Caco-2 (cell line): ENCODE measurements at regions not wholly inside any gene's neighbourhood (a gene's known extent, or its start where the extent isn't known, plus 50 kb on each side); places are given as distances from the start of the nearest gene placed in this dataset.

Source experiments
- BruUV-seq: library from RNA; stranded (reverse); fragments of 400-500 nt; replicated peaks from 2 replicates; lab custom pipeline; 2021; lab: Mats Ljungman, UMichigan
- CTCF ChIA-PET: fragments of 300-600 bp; sonication (Branson Sonifier 250); formaldehyde crosslinking; loops from one replicate; lab custom pipeline; 2022; ENCODE audit warnings: antibody characterized with exemption; lab: Charles Lee
- POLR2A ChIA-PET: fragments of 300-600 bp; sonication (Branson Sonifier 250); formaldehyde crosslinking; loops from one replicate; lab custom pipeline; 2022; ENCODE audit warnings: antibody characterized with exemption; lab: Charles Lee
- DNase-seq, 2 experiments: peaks; one replicate each; pipeline versions ENCODE4 v3.0.0 to v3.0.0-alpha.2; 2020 to 2022
- H3K27me3 ChIP-seq: replicated peaks from 2 replicates; pipeline ENCODE4 v1.6.0; 2011; ENCODE audit warnings: low read length; ENCODE audit not compliant: control insufficient read depth, insufficient read depth
- H3K36me3 ChIP-seq: 2 replicates; pipeline ENCODE4 v1.5.1; 2011; ENCODE audit warnings: low read length; ENCODE audit not compliant: control insufficient read depth, insufficient read depth
- H3K4me1 ChIP-seq: fragments of 250-450 bp; sonication (Bioruptor Pico); 2 replicates; pipeline ENCODE4 v1.5.1; 2020; ENCODE audit warnings: mild to moderate bottlenecking
- H3K4me3 ChIP-seq: 2 replicates; pipeline ENCODE4 v1.5.1; 2011; ENCODE audit warnings: low read depth, mild to moderate bottlenecking, control low read depth, low read length
- H3K9me3 ChIP-seq: fragments of 250-450 bp; sonication (Bioruptor Pico); 2 replicates; pipeline ENCODE4 v1.5.1; 2020; ENCODE audit warnings: mild to moderate bottlenecking, moderate library complexity
- H3K27ac Mint-ChIP-seq: one replicate; pipeline ENCODE4 v1.8.0; 2022; ENCODE audit warnings: mixed read lengths; ENCODE audit not compliant: unreplicated experiment
- H3K27me3 Mint-ChIP-seq: one replicate; pipeline ENCODE4 v1.8.0; 2022; ENCODE audit warnings: mixed read lengths; ENCODE audit not compliant: insufficient read depth, unreplicated experiment
- H3K36me3 Mint-ChIP-seq: one replicate; pipeline ENCODE4 v1.8.0; 2022; ENCODE audit warnings: mild to moderate bottlenecking, mixed read lengths; ENCODE audit not compliant: insufficient read depth, unreplicated experiment
- H3K4me1 Mint-ChIP-seq: one replicate; pipeline ENCODE4 v1.8.0; 2022; ENCODE audit warnings: low read depth, mixed read lengths; ENCODE audit not compliant: unreplicated experiment
- H3K4me3 Mint-ChIP-seq: one replicate; pipeline ENCODE4 v1.8.0; 2022; ENCODE audit warnings: mild to moderate bottlenecking, moderate library complexity, mixed read lengths; ENCODE audit not compliant: unreplicated experiment
- H3K9me3 Mint-ChIP-seq: one replicate; pipeline ENCODE4 v1.8.0; 2022; ENCODE audit warnings: mixed read lengths; ENCODE audit not compliant: unreplicated experiment
- intact Hi-C: fragments of 100-400 bp; cut with micrococcal nuclease; formaldehyde crosslinking; loops from one replicate; pipeline ENCODE4 v1.10.0; 2022; ENCODE audit not compliant: unreplicated experiment
- TF ChIP-seq, protein P1 (sequence below), 2 experiments: fragments of 200-600 bp in 1 of 2; IDR thresholded peaks; 1 replicate in 1 of 2; 2 replicates in 1 of 2; pipeline versions ENCODE4 v1.5.1 to v1.8.0; 2011 to 2022; ENCODE audit warnings: antibody characterized with exemption in 1 of 2, control low read depth in 1 of 2, inconsistent platforms in 1 of 2, low read depth in 1 of 2, low read length in 1 of 2, mild to moderate bottlenecking in 1 of 2, moderate library complexity in 1 of 2; ENCODE audit not compliant: insufficient read depth in 1 of 2, severe bottlenecking in 1 of 2, unreplicated experiment in 1 of 2

GRCh38 chr4:162494935-162495334, 331.1 kb upstream of the FSTL5 start:
- CTCF ChIA-PET, result no interaction called here

GRCh38 chr4:162485486-162485885, 321.7 kb upstream of the FSTL5 start:
- no peak overlapping the region for H3K4me3 Mint-ChIP-seq
- TF ChIP-seq, protein P1, sequence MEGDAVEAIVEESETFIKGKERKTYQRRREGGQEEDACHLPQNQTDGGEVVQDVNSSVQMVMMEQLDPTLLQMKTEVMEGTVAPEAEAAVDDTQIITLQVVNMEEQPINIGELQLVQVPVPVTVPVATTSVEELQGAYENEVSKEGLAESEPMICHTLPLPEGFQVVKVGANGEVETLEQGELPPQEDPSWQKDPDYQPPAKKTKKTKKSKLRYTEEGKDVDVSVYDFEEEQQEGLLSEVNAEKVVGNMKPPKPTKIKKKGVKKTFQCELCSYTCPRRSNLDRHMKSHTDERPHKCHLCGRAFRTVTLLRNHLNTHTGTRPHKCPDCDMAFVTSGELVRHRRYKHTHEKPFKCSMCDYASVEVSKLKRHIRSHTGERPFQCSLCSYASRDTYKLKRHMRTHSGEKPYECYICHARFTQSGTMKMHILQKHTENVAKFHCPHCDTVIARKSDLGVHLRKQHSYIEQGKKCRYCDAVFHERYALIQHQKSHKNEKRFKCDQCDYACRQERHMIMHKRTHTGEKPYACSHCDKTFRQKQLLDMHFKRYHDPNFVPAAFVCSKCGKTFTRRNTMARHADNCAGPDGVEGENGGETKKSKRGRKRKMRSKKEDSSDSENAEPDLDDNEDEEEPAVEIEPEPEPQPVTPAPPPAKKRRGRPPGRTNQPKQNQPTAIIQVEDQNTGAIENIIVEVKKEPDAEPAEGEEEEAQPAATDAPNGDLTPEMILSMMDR (IDR thresholded peaks at IDR 0.05; ENCODE audit: insufficient read depth in 1 of 2, low read depth in 1 of 2, low read length in 1 of 2, severe bottlenecking in 1 of 2, unreplicated experiment in 1 of 2), result no peak
- DNase-seq, result no peak
- CTCF ChIA-PET, result no interaction called here
- intact Hi-C loops, result no loop called here
- H3K4me3 ChIP-seq, result no peak overlapping the region
- BruUV-seq, result no TSS peak
- H3K27me3 Mint-ChIP-seq, result no peaks in the 10 kb centered on the region
- no peak overlapping the region for H3K27ac Mint-ChIP-seq
- H3K9me3 Mint-ChIP-seq, result no peaks in the 10 kb centered on the region
- no peaks in the 10 kb centered on the region for H3K9me3 ChIP-seq
- no peaks in the 10 kb centered on the region for H3K4me1 Mint-ChIP-seq
- no peaks in the 10 kb centered on the region for H3K4me1 ChIP-seq
- H3K36me3 ChIP-seq, result no peaks in the 10 kb centered on the region
- POLR2A ChIA-PET, result no interaction called here
- no peaks in the 10 kb centered on the region for H3K36me3 Mint-ChIP-seq
- H3K27me3 ChIP-seq, result no peaks in the 10 kb centered on the region

More at GRCh38 chr4:162494935-162495334, 331.1 kb upstream of the FSTL5 start:
- POLR2A ChIA-PET, result no interaction called here
- Mint-ChIP-seq H3K4me1 (no peaks in the 10 kb centered on the region), H3K9me3 (no peaks in the 10 kb centered on the region), H3K27ac (no peak overlapping the region), H3K27me3 (no peaks in the 10 kb centered on the region), H3K36me3 (no peaks in the 10 kb centered on the region), H3K4me3 (no peak overlapping the region)
- intact Hi-C loops, result loop anchor here (5.0 kb wide), 3 partner anchors 372 to 987 kb away; no protein-coding TSS in a partner anchor
- BruUV-seq, result no TSS peak
- TF ChIP-seq, protein P1 (IDR thresholded peaks at IDR 0.05; ENCODE audit: insufficient read depth in 1 of 2, low read depth in 1 of 2, low read length in 1 of 2, severe bottlenecking in 1 of 2, unreplicated experiment in 1 of 2), result no peak
- Histone ChIP-seq H3K27me3 (no peaks in the 10 kb centered on the region), H3K4me1 (no peaks in the 10 kb centered on the region), H3K9me3 (no peaks in the 10 kb centered on the region), H3K4me3 (no peak overlapping the region), H3K36me3 (no peaks in the 10 kb centered on the region)
- no peak for DNase-seq

DNA sequence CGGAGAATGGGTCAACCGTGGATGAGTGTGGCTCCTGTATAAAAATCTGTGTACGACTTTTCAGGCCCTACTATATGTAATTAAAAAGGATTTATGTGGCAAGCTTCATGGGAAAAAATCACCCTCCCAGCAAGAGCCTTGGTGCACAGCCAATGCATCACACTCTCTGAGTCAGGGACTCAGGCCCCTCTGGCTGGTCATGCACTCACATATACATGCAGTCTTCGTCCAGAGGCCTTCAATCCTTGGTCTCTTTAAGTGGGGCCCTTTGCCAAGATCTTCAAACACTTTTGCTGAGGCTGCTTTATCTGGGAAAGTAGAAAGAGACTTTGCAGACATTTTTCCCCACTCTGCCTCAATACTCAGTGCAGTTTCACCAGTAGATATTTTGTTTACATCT, 311.4 kb upstream of the FSTL5 start:
- H3K4me1 ChIP-seq, result no peaks in the 10 kb centered on the region
- POLR2A ChIA-PET, result no interaction called here
- H3K27ac Mint-ChIP-seq, result no peak overlapping the region
- no peak for DNase-seq
- no peaks in the 10 kb centered on the region for H3K9me3 ChIP-seq
- intact Hi-C loops, result no loop called here
- no peaks in the 10 kb centered on the region for H3K36me3 Mint-ChIP-seq
- CTCF ChIA-PET, result no interaction called here
- no TSS peak for BruUV-seq
- H3K4me3 Mint-ChIP-seq, result no peak overlapping the region
- no peaks in the 10 kb centered on the region for H3K9me3 Mint-ChIP-seq
- TF ChIP-seq, protein P1 (IDR thresholded peaks at IDR 0.05; ENCODE audit: insufficient read depth in 1 of 2, low read depth in 1 of 2, low read length in 1 of 2, severe bottlenecking in 1 of 2, unreplicated experiment in 1 of 2), result no peak
- H3K27me3 Mint-ChIP-seq, result no peaks in the 10 kb centered on the region
- no peaks in the 10 kb centered on the region for H3K4me1 Mint-ChIP-seq
- H3K4me3 ChIP-seq, result no peak overlapping the region
- H3K36me3 ChIP-seq, result no peaks in the 10 kb centered on the region
- H3K27me3 ChIP-seq, result no peaks in the 10 kb centered on the region
